Neural cell (in vitro differentiated cells): ENCODE measurements at regions not wholly inside any gene's neighbourhood (a gene's known extent, or its start where the extent isn't known, plus 50 kb on each side); places are given as distances from the start of the nearest gene placed in this dataset.
A peak's percentile ranks its signal among the peaks of the same experiment; 100 is the strongest.

Source experiments
- H2AFZ ChIP-seq: fragments of 200-600, 300-800 bp; sonication (generic), shearing (Covaris generic); 2 replicates; pipeline ENCODE4 v1.6.0; 2014; ENCODE audit warnings: low read depth, mild to moderate bottlenecking, antibody characterized with exemption, low read length, moderate library complexity
- H3F3A ChIP-seq: fragments of 200-600 bp; shearing (Covaris generic); 2 replicates; pipeline ENCODE4 v1.6.1; 2016; ENCODE audit warnings: mild to moderate bottlenecking, moderate library complexity, mixed read lengths, antibody characterized with exemption, low read length; ENCODE audit not compliant: insufficient read depth, poor library complexity, severe bottlenecking
- H3K27ac ChIP-seq: fragments of 200-600, 300-800 bp; sonication (generic), shearing (Covaris generic); 2 replicates; pipeline ENCODE4 v1.5.1; 2014; ENCODE audit warnings: mild to moderate bottlenecking, low read length, moderate library complexity
- H3K27me3 ChIP-seq: fragments of 300-800, 200-600 bp; sonication (generic), shearing (Covaris generic); 2 replicates; pipeline ENCODE4 v1.6.0; 2014; ENCODE audit warnings: mild to moderate bottlenecking, low read depth, low read length, moderate library complexity; ENCODE audit not compliant: insufficient read depth
- H3K36me3 ChIP-seq: fragments of 300-800, 200-600 bp; sonication (generic), shearing (Covaris generic); 2 replicates; pipeline ENCODE4 v1.5.1; 2014; ENCODE audit warnings: mild to moderate bottlenecking, antibody characterized with exemption, low read length, moderate library complexity; ENCODE audit not compliant: insufficient read depth
- H3K4me2 ChIP-seq: fragments of 300-800, 200-600 bp; sonication (generic), shearing (Covaris generic); 2 replicates; pipeline ENCODE4 v1.6.0; 2014; ENCODE audit warnings: mild to moderate bottlenecking, low read length
- H3K4me3 ChIP-seq: fragments of 300-800, 200-600 bp; sonication (generic), shearing (Covaris generic); 2 replicates; pipeline ENCODE4 v1.5.1; 2014; ENCODE audit warnings: mild to moderate bottlenecking, low read length, moderate library complexity
- H3K79me2 ChIP-seq: fragments of 200-600 bp; shearing (Covaris generic); replicated peaks from 2 replicates; pipeline ENCODE4 v1.6.0; 2014; ENCODE audit warnings: mild to moderate bottlenecking, low read length, moderate library complexity; ENCODE audit not compliant: insufficient read depth
- H3K9ac ChIP-seq: fragments of 300-800, 200-600 bp; sonication (generic), shearing (Covaris generic); 2 replicates; pipeline ENCODE4 v1.6.1; 2016; ENCODE audit warnings: mild to moderate bottlenecking, low read length, mixed read lengths
- H3K9me2 ChIP-seq: fragments of 200-600 bp; shearing (Covaris generic); 2 replicates; pipeline ENCODE4 v1.6.1; 2016; ENCODE audit warnings: mild to moderate bottlenecking, low read length, mixed read lengths; ENCODE audit not compliant: insufficient read depth
- H3K9me3 ChIP-seq: fragments of 200-600, 300-800 bp; sonication (generic), shearing (Covaris generic); 2 replicates; pipeline ENCODE4 v1.6.1; 2016; ENCODE audit warnings: mild to moderate bottlenecking, mixed run types, low read length, moderate library complexity, mixed read lengths
- H4K20me1 ChIP-seq: fragments of 200-600 bp; shearing (Covaris generic); 2 replicates; pipeline ENCODE4 v1.6.1; 2016; ENCODE audit warnings: mild to moderate bottlenecking, mixed run types; ENCODE audit not compliant: insufficient read depth
- EP300 ChIP-seq: fragments of 450-650 bp; conservative IDR thresholded peaks from 2 replicates; pipeline ENCODE4 v1.6.1; 2014; ENCODE audit warnings: antibody characterized with exemption, mild to moderate bottlenecking, moderate library complexity; ENCODE audit not compliant: poor library complexity, severe bottlenecking
- EZH2 ChIP-seq: fragments of 200-600, 300-800 bp; shearing (Covaris generic), sonication (generic); IDR thresholded peaks from 2 replicates; pipeline ENCODE4 v1.6.1; 2014; ENCODE audit warnings: antibody characterized with exemption, low read length, borderline replicate concordance, mild to moderate bottlenecking; ENCODE audit not compliant: insufficient read depth, poor library complexity, severe bottlenecking
- MXI1 ChIP-seq: fragments of 450-650 bp; conservative IDR thresholded peaks from 2 replicates; pipeline ENCODE4 v1.6.1; 2014; ENCODE audit warnings: antibody characterized with exemption, mild to moderate bottlenecking; ENCODE audit not compliant: poor library complexity, severe bottlenecking
- POLR2AphosphoS5 ChIP-seq: IDR thresholded peaks from 2 replicates; pipeline ENCODE4 v1.6.1; 2012
- RAD21 ChIP-seq: fragments of 450-650 bp; conservative IDR thresholded peaks from 2 replicates; pipeline ENCODE4 v1.6.1; 2014; ENCODE audit warnings: antibody characterized with exemption, mild to moderate bottlenecking, moderate library complexity
- SMC3 ChIP-seq: fragments of 450-650 bp; conservative IDR thresholded peaks from 2 replicates; pipeline ENCODE4 v1.6.1; 2014; ENCODE audit warnings: antibody characterized with exemption, mild to moderate bottlenecking, moderate library complexity; ENCODE audit not compliant: poor library complexity
- TAF1 ChIP-seq: IDR thresholded peaks from 2 replicates; pipeline ENCODE4 v1.6.1; 2012; ENCODE audit warnings: low read depth
- TF ChIP-seq, protein P1 (sequence below): fragments of 450-650 bp; IDR thresholded peaks from 2 replicates; pipeline ENCODE4 v1.5.1; 2014; ENCODE audit warnings: antibody characterized with exemption, mild to moderate bottlenecking, moderate library complexity; ENCODE audit not compliant: poor library complexity, severe bottlenecking
- TF ChIP-seq, protein P2 (sequence below): IDR thresholded peaks from 2 replicates; pipeline ENCODE4 v1.6.1; 2012; ENCODE audit warnings: borderline replicate concordance

DNA sequence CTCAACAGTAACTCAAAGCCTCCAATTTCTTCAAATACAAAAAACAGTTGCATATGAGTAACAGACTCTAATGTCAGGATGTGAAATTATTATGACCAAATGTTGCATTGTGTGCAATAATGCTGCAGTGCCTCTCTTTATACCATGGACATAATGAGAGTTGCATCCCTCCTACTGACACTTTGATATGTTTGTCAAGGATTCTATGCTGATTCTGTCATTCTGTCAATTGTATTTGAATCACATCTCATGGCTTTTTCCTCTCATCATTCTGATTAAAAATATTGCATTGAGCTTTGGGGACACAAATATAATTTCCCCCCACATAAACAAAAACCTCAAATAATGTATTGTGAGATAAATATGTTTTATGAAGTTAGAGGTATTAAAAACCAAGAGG is 84.6 kb upstream of the SGCE start:
- H3K27me3 ChIP-seq, result no peaks in the 10 kb centered on the region
- H4K20me1 ChIP-seq, result no peaks in the 10 kb centered on the region
- H3F3A ChIP-seq, result no peaks in the 10 kb centered on the region
- no peaks in the 10 kb centered on the region for H3K36me3 ChIP-seq
- no peaks in the 10 kb centered on the region for H3K79me2 ChIP-seq
- peak; percentile 94 for TF ChIP-seq EP300
- no peak for TF ChIP-seq EZH2
- TF ChIP-seq RAD21, result peak; percentile 45
- TF ChIP-seq POLR2AphosphoS5, result peak; percentile 67
- TF ChIP-seq MXI1, result no peak
- TF ChIP-seq, protein P1, sequence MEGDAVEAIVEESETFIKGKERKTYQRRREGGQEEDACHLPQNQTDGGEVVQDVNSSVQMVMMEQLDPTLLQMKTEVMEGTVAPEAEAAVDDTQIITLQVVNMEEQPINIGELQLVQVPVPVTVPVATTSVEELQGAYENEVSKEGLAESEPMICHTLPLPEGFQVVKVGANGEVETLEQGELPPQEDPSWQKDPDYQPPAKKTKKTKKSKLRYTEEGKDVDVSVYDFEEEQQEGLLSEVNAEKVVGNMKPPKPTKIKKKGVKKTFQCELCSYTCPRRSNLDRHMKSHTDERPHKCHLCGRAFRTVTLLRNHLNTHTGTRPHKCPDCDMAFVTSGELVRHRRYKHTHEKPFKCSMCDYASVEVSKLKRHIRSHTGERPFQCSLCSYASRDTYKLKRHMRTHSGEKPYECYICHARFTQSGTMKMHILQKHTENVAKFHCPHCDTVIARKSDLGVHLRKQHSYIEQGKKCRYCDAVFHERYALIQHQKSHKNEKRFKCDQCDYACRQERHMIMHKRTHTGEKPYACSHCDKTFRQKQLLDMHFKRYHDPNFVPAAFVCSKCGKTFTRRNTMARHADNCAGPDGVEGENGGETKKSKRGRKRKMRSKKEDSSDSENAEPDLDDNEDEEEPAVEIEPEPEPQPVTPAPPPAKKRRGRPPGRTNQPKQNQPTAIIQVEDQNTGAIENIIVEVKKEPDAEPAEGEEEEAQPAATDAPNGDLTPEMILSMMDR, result peak; percentile 48
- TF ChIP-seq SMC3, result no peak
- no peak for TF ChIP-seq TAF1
- TF ChIP-seq, protein P2, sequence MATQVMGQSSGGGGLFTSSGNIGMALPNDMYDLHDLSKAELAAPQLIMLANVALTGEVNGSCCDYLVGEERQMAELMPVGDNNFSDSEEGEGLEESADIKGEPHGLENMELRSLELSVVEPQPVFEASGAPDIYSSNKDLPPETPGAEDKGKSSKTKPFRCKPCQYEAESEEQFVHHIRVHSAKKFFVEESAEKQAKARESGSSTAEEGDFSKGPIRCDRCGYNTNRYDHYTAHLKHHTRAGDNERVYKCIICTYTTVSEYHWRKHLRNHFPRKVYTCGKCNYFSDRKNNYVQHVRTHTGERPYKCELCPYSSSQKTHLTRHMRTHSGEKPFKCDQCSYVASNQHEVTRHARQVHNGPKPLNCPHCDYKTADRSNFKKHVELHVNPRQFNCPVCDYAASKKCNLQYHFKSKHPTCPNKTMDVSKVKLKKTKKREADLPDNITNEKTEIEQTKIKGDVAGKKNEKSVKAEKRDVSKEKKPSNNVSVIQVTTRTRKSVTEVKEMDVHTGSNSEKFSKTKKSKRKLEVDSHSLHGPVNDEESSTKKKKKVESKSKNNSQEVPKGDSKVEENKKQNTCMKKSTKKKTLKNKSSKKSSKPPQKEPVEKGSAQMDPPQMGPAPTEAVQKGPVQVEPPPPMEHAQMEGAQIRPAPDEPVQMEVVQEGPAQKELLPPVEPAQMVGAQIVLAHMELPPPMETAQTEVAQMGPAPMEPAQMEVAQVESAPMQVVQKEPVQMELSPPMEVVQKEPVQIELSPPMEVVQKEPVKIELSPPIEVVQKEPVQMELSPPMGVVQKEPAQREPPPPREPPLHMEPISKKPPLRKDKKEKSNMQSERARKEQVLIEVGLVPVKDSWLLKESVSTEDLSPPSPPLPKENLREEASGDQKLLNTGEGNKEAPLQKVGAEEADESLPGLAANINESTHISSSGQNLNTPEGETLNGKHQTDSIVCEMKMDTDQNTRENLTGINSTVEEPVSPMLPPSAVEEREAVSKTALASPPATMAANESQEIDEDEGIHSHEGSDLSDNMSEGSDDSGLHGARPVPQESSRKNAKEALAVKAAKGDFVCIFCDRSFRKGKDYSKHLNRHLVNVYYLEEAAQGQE, result no peak
- H2AFZ ChIP-seq, result no peak overlapping the region
- no peak overlapping the region for H3K27ac ChIP-seq
- H3K9me2 ChIP-seq, result no peaks in the 10 kb centered on the region
- no peak overlapping the region for H3K4me2 ChIP-seq
- no peak overlapping the region for H3K4me3 ChIP-seq
- H3K9ac ChIP-seq, result no peak overlapping the region
- H3K9me3 ChIP-seq, result no peaks in the 10 kb centered on the region

DNA sequence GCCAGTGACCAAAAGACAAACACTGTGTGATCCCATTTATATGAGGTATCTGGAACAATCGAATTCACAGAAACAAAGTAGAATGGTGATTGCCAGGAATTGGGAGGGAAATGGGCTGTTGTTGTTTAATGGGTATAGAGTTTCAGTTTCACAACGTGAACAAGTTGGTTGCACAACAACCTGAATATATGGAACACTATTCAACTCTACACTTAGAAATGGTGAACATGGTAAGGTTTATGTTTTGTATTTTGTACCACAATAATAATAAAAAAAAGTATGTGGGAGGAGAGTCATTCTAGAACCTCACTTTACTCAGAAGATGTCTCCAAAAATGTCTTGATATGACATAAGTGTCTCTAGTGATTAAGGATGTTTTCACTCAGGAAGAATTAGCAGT is 85.2 kb upstream of the SGCE start:
- no peaks in the 10 kb centered on the region for H3K79me2 ChIP-seq
- no peaks in the 10 kb centered on the region for H3K9me2 ChIP-seq
- no peaks in the 10 kb centered on the region for H4K20me1 ChIP-seq
- H3K9me3 ChIP-seq, result no peaks in the 10 kb centered on the region
- no peak for TF ChIP-seq EZH2
- TF ChIP-seq, protein P2, result no peak
- no peak for TF ChIP-seq RAD21
- TF ChIP-seq TAF1, result no peak
- TF ChIP-seq, protein P1, result no peak
- TF ChIP-seq EP300, result no peak
- TF ChIP-seq POLR2AphosphoS5, result no peak
- TF ChIP-seq SMC3, result no peak
- TF ChIP-seq MXI1, result no peak
- H3K27ac ChIP-seq, result no peak overlapping the region
- H3K36me3 ChIP-seq, result no peaks in the 10 kb centered on the region
- no peak overlapping the region for H3K4me2 ChIP-seq
- no peaks in the 10 kb centered on the region for H3F3A ChIP-seq
- H3K4me3 ChIP-seq, result no peak overlapping the region
- H2AFZ ChIP-seq, result no peak overlapping the region
- no peak overlapping the region for H3K9ac ChIP-seq
- no peaks in the 10 kb centered on the region for H3K27me3 ChIP-seq
